RWPE2 (cell line): ENCODE measurements at regions not wholly inside any gene's neighbourhood (a gene's known extent, or its start where the extent isn't known, plus 50 kb on each side); places are given as distances from the start of the nearest gene placed in this dataset.

Experiments used
- ATAC-seq: fragments of 200-7000 bp; cut with Tn5 transposase; 3 replicates; pipeline ENCODE4 v1.9.1; 2021; ENCODE audit warnings: low read depth
- DNase-seq: peaks from one replicate; pipeline ENCODE4 v3.0.0-alpha.2; 2020; ENCODE audit warnings: low spot score
- H3K27ac ChIP-seq: fragments of 450-650 bp; 2 replicates; pipeline ENCODE4 v1.5.1; 2017; ENCODE audit warnings: mild to moderate bottlenecking; ENCODE audit not compliant: poor library complexity, severe bottlenecking
- H3K27me3 ChIP-seq: fragments of 250-450 bp; sonication (Bioruptor Pico); 2 replicates; pipeline ENCODE4 v1.5.1; 2021; ENCODE audit warnings: mild to moderate bottlenecking, moderate library complexity; ENCODE audit not compliant: insufficient read depth, poor library complexity, severe bottlenecking
- H3K36me3 ChIP-seq: fragments of 250-450 bp; sonication (Bioruptor Pico); 2 replicates; pipeline ENCODE4 v1.5.1; 2020; ENCODE audit warnings: low read depth, mild to moderate bottlenecking, moderate library complexity
- H3K4me1 ChIP-seq: fragments of 250-450 bp; sonication (Bioruptor Pico); 2 replicates; pipeline ENCODE4 v1.5.1; 2021; ENCODE audit warnings: mild to moderate bottlenecking, moderate library complexity; ENCODE audit not compliant: insufficient read depth, poor library complexity, severe bottlenecking
- H3K4me3 ChIP-seq: fragments of 250-450 bp; sonication (Bioruptor Pico); 2 replicates; pipeline ENCODE4 v1.5.1; 2021; ENCODE audit warnings: mild to moderate bottlenecking, moderate library complexity; ENCODE audit not compliant: severe bottlenecking
- H3K9me3 ChIP-seq: fragments of 250-450 bp; sonication (Bioruptor Pico); 2 replicates; pipeline ENCODE4 v1.5.1; 2021; ENCODE audit warnings: mild to moderate bottlenecking, moderate library complexity; ENCODE audit not compliant: severe bottlenecking
- TF ChIP-seq, protein P1 (sequence below): fragments of 450-650 bp; IDR thresholded peaks from one replicate; pipeline ENCODE4 v1.5.1; 2017; ENCODE audit warnings: mild to moderate bottlenecking, moderate library complexity; ENCODE audit not compliant: poor library complexity, severe bottlenecking

DNA sequence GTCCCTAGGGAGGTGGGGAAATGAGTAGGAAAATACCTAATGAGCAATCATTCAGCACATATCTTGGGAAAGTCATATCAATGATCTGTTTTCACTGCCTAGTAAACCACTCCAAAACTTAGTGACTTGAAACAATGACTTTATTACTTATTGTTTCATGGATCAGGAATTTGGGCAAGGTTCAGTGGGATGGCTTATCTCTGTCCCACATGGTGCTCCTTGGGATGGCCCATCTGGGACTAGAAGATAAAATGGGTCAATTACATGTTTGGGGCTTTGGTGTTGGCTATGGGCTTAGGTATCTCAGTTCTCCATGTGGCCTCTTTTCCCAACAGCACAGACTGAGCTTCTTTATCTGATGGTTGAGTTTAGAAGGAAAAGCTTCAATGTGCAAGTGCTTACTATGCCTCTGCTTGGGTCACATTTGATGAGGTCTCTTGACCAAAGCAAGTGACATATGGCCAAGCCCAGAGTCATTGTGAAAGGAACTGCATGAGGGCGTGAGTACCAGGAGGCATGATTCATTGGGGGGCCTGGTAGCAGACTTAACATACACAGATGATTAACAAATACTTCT, 218.1 kb upstream of the TNP1 start:
- Histone ChIP-seq H3K9me3 (no peaks in the 10 kb centered on the region), H3K4me3 (no peak overlapping the region), H3K36me3 (no peaks in the 10 kb centered on the region), H3K4me1 (no peaks in the 10 kb centered on the region), H3K27ac (no peak overlapping the region), H3K27me3 (no peaks in the 10 kb centered on the region)
- ATAC-seq: no peak
- no peak for DNase-seq
- TF ChIP-seq, protein P1, sequence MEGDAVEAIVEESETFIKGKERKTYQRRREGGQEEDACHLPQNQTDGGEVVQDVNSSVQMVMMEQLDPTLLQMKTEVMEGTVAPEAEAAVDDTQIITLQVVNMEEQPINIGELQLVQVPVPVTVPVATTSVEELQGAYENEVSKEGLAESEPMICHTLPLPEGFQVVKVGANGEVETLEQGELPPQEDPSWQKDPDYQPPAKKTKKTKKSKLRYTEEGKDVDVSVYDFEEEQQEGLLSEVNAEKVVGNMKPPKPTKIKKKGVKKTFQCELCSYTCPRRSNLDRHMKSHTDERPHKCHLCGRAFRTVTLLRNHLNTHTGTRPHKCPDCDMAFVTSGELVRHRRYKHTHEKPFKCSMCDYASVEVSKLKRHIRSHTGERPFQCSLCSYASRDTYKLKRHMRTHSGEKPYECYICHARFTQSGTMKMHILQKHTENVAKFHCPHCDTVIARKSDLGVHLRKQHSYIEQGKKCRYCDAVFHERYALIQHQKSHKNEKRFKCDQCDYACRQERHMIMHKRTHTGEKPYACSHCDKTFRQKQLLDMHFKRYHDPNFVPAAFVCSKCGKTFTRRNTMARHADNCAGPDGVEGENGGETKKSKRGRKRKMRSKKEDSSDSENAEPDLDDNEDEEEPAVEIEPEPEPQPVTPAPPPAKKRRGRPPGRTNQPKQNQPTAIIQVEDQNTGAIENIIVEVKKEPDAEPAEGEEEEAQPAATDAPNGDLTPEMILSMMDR: no peak

DNA sequence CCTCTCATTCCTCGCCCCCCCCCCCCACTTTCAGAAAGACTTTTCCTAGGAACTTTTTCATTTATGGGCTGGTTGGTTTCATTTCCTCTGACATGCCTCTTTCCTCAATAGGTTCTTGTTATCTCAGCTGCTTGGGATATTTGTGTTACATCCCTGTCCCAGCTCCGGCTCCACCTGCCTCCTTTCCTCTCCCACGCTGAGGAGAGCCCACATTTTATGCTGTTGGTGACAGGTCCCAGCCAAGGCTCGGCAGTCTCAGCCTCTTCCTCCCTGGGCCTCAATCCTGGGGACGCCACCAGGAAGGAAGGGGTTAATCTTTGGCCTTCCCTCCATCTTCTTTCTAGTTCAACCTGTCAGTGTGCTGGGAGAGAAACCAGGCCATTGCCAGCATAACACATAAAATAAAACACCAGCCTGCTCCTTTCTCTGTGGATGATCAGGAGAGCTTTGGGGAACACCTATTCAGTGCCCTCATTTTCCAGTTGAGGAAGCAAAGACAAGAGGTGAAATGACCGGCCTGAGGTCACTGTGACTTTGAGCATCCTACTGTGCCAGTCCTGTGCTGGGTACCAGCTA, 216.9 kb upstream of the TNP1 start:
- ATAC-seq (no peak), DNase-seq (no peak)
- Histone ChIP-seq H3K9me3 (no peaks in the 10 kb centered on the region), H3K27ac (no peak overlapping the region), H3K36me3 (no peaks in the 10 kb centered on the region), H3K4me3 (no peak overlapping the region), H3K27me3 (no peaks in the 10 kb centered on the region), H3K4me1 (no peaks in the 10 kb centered on the region)
- TF ChIP-seq, protein P1: no peak

DNA sequence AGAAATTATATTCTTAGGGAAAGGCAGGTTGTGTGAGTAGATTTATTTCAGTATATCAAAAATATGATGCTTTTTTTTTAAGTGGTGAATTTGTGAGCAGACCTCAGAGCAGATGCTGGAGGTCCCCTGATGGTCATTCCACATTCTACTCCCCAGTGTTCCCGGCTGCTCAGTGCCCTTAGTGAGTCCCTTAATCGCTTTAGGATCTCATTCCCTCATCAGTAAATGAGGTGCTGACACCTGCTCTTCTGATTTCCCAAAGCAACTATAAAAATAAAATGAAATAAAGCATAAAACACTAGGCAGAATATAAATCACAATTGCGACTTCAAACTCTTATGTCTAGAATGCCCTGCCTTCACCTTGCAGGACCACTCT, 216.2 kb upstream of the TNP1 start:
- TF ChIP-seq, protein P1: no peak
- no peak for ATAC-seq
- no peaks in the 10 kb centered on the region for H3K36me3 ChIP-seq

DNA sequence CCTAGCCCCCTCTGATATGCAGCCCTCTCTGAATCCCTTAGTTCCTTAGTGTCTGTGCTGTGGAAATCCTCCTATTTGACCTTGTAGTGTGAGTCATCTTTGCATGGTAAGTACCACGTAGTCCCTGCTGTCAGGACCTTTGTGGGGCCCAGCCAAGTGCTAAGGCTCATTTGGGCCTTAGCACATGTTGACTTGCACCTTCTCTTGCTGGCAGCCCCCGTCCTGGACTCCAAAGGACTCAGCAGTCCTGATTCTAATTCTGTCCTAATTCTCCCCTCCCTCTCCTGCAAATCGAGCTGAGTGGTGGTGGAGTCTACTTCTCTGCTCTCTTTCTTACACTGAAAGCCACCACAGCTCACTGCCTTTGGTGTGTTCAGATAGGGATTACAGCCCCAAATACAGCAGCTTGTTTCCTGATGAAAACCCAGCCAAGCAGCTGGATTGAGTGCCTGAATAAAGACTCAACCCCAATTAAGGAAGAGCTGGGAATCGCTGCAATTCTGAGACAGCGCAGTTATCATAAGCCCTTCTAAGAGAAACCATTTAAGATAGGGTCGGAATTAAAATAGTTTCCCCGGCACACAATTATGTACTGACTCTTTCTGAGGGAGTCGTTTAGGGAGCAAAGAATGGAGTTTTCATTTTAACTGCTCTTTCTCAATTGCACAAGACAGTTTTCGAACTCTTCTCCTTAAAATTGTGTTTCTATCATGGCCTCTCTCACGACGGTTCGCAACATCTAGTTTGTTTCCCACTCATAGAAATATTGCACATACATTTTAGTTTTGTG, 215.6 kb upstream of the TNP1 start:
- Histone ChIP-seq H3K4me1 (no peaks in the 10 kb centered on the region), H3K36me3 (no peaks in the 10 kb centered on the region), H3K27ac (no peak overlapping the region), H3K4me3 (no peak overlapping the region), H3K27me3 (no peaks in the 10 kb centered on the region), H3K9me3 (no peaks in the 10 kb centered on the region)
- TF ChIP-seq, protein P1: no peak
- DNase-seq (no peak), ATAC-seq (no peak)

More for the DNA sequence above, 216.2 kb upstream of the TNP1 start:
- H3K9me3 ChIP-seq: no peaks in the 10 kb centered on the region
- no peak overlapping the region for H3K4me3 ChIP-seq
- no peak for DNase-seq
- H3K4me1 ChIP-seq: no peaks in the 10 kb centered on the region
- H3K27me3 ChIP-seq: no peaks in the 10 kb centered on the region
- H3K27ac ChIP-seq: no peak overlapping the region
